ENCODE measurements at regions not wholly inside any gene's neighbourhood (a gene's known extent, or its start where the extent isn't known, plus 50 kb on each side); places are given as distances from the start of the nearest gene placed in this dataset.
"Not testable (repeated sequence)": the region's sequence is repeated elsewhere in the genome, so short reads cannot be mapped to it uniquely, and the experiment has no call there.

DNA sequence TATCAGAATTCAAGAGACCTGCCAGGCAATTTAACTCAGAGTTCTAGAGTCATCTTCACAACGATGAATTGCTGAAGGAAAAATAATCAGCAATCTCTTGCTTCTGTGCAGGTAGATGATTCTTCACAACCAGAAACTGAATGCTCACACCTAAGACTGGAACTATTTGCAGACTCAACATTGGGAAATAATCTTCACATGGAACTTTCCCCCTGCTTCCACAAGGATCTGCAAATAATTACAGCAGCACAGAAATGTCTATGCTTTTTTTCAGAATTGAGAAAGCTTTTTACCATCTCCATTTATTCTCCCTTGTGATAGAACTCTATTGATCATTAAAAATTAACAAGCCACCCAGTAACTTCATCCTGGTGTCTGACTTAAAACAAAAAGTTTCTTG, 282.8 kb downstream of the AHR start:
- Mint-ChIP-seq H3K27ac (no peak overlapping the region), H3K4me3 (no peak overlapping the region), H3K36me3 (ENCODE audit: insufficient read depth) (no peaks in the 10 kb centered on the region), H3K27me3 (peaks cover 5 to 24% of the 10 kb centered on the region in 2 donors), H3K4me1 (ENCODE audit: low read depth in 2 of 2) (no peaks in the 10 kb centered on the region), H3K9me3 (peaks cover 0 to 10% of the 10 kb centered on the region in 2 donors)
- DNase-seq (no peak), ATAC-seq (replicated peaks) (no peak)

DNA sequence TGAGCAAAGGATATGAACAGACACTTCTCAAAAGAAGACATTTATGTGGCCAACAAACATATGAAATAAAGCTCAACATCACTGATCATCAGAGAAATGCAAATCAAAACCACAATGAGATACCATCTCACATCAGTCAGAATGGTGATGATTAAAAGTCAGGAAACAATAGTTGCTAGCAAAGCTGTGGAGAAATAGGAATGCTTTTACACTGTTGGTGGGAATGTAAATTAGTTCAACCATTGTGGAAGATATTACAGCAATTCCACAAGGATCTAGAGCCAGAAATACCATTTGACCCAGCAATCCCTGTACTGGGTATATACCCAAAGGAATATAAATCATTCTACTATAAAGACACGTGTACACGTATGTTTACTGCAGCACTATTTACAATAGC, 284.2 kb downstream of the AHR start:
- not testable (repeated sequence) for H3K4me1 Mint-ChIP-seq (ENCODE audit: low read depth in 2 of 2); ATAC-seq (replicated peaks); H3K9me3 Mint-ChIP-seq; H3K27ac Mint-ChIP-seq; DNase-seq; H3K4me3 Mint-ChIP-seq; H3K36me3 Mint-ChIP-seq (ENCODE audit: insufficient read depth)
- H3K27me3 Mint-ChIP-seq, result peaks cover 12 to 24% of the 10 kb centered on the region in 2 donors

DNA sequence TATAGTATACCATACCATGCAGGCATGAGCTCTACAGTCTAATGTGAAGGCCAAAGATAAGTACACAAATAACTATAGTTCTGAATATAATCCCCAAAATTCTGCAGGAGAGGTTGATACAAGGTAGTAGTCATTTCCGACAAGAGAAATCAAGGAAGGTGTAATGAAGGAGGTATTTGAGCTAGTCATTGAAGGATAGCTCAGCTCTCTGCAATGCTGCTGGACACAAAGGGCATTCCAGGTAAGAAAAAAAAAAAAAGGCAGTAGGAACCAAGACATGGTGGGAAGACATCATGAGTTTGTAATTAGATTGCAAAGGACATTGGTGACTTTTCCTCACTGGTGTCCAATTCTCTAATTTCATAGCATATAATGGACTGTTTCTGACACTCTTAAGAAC, 285.3 kb downstream of the AHR start:
- peaks cover 12 to 24% of the 10 kb centered on the region in 2 donors for H3K27me3 Mint-ChIP-seq
- H3K4me1 Mint-ChIP-seq (ENCODE audit: low read depth in 2 of 2), result no peaks in the 10 kb centered on the region
- no peak overlapping the region for H3K27ac Mint-ChIP-seq
- no peaks in the 10 kb centered on the region for H3K36me3 Mint-ChIP-seq (ENCODE audit: insufficient read depth)
- H3K9me3 Mint-ChIP-seq, result peaks cover 0 to 1% of the 10 kb centered on the region in 2 donors
- ATAC-seq (replicated peaks) (no peak), DNase-seq (no peak)
- no peak overlapping the region for H3K4me3 Mint-ChIP-seq

DNA sequence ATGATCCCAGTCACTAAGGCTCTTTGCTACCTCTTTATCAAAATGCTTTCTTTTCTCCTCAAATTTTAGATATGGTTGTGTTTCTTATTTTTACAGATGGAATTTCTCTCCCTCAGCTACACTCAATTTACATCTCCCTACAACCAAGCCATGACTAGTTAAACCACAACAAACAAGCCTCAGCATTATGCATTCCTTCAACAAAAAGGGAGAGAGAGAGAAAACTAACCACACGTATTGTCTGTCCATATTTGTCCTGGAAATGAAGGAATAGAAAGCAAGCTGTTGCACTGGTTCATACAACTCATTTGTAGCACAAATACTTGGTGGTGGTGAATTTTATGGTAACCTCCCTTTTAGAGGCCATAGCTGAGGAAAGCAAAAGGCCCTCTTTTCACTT, 286.4 kb downstream of the AHR start:
- ATAC-seq (replicated peaks) (no peak), DNase-seq (no peak)
- Mint-ChIP-seq H3K4me3 (no peak overlapping the region), H3K9me3 (peaks cover 0 to 1% of the 10 kb centered on the region in 2 donors), H3K27ac (no peak overlapping the region), H3K36me3 (ENCODE audit: insufficient read depth) (no peaks in the 10 kb centered on the region), H3K4me1 (ENCODE audit: low read depth in 2 of 2) (no peaks in the 10 kb centered on the region), H3K27me3 (peaks cover 12 to 24% of the 10 kb centered on the region in 2 donors)

DNA sequence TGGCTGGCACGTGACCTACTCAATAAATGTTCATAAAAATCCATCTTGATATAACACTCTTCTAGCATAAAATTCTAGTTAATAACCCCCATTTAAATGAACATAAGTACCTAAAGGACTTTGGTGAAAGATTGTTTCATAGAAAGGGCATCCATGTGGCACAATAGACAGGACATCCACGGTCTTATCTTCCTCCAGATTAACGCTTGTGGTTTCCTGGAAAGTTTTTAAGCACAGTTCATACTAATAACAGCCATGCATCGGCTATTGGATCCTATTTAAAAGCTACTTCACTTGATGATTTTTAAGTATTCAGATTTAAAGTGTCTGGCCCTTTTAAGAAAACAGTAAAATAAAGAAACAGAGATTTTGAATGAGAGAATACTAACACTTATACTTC, 288.3 kb downstream of the AHR start:
- Mint-ChIP-seq H3K4me3 (no peak overlapping the region), H3K36me3 (ENCODE audit: insufficient read depth) (no peaks in the 10 kb centered on the region), H3K27me3 (peaks cover 12 to 24% of the 10 kb centered on the region in 2 donors), H3K27ac (no peak overlapping the region), H3K4me1 (ENCODE audit: low read depth in 2 of 2) (no peaks in the 10 kb centered on the region), H3K9me3 (peaks cover 0 to 1% of the 10 kb centered on the region in 2 donors)
- DNase-seq (no peak), ATAC-seq (replicated peaks) (no peak)

DNA sequence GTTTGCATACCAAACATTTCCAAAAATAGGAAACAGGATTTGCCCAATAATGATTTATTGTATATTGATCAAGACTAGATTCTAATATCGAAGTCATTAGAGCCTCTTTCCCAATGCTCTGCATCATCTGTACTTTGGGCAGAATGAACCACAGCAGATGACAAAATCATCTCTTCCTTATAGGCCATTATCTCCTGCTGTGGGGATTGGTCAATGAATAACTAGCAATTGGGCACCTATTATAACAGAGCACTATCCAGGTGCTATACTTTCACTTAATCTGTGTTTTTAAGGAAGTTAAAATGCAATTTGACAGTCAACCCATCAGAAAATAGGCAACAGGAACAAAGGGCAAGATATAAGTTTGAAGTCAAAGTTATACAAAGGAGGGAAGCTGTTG, 290.3 kb downstream of the AHR start:
- H3K27me3 Mint-ChIP-seq, result peaks cover 12 to 15% of the 10 kb centered on the region in 2 donors
- no peaks in the 10 kb centered on the region for H3K4me1 Mint-ChIP-seq (ENCODE audit: low read depth in 2 of 2)
- no peaks in the 10 kb centered on the region for H3K36me3 Mint-ChIP-seq (ENCODE audit: insufficient read depth)
- H3K27ac Mint-ChIP-seq, result no peak overlapping the region
- peaks cover 0 to 1% of the 10 kb centered on the region in 2 donors for H3K9me3 Mint-ChIP-seq
- no peak for ATAC-seq (replicated peaks)
- no peak for DNase-seq
- no peak overlapping the region for H3K4me3 Mint-ChIP-seq

DNA sequence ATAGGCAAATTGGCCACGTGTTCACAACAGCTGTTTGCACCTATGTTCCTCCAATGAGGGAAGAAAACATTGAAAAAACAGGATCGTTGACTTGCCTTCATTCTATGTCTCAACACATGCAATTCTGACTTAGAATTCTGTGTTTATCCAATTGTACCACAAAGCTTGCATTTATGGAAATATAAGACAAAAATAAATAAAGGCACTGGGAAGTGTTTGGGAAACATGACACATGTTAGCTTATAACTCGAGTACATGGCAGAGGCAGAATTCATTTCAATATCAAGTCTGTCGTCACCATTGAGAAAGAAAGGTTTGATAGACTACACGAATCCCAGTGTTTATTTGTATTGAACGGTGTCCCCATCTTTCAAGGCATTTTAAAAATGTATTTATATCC, 291.2 kb downstream of the AHR start:
- H3K27me3 Mint-ChIP-seq, result peaks cover 11 to 15% of the 10 kb centered on the region in 2 donors
- H3K27ac Mint-ChIP-seq, result no peak overlapping the region
- DNase-seq, result no peak
- no peaks in the 10 kb centered on the region for H3K36me3 Mint-ChIP-seq (ENCODE audit: insufficient read depth)
- no peaks in the 10 kb centered on the region for H3K4me1 Mint-ChIP-seq (ENCODE audit: low read depth in 2 of 2)
- H3K9me3 Mint-ChIP-seq, result peaks cover 0 to 1% of the 10 kb centered on the region in 2 donors
- ATAC-seq (replicated peaks), result no peak
- no peak overlapping the region for H3K4me3 Mint-ChIP-seq

DNA sequence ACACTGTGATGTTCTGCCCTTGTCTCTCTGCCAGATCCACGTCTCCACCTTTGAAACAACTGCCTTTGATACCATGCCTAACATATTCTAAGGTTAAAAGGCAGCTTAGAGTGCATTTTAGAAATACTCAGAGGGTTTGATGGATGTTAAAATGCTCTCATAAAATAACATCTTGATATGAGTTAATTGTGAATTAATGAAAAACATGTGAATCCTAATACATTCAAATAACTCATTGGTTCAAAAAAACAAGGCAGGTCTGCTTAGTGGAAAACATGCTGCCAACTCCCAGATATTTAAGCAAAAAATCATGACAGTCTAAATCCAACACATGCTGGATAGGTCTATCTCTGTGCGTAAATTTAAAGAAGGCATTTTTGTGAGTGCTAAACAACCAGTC, 291.8 kb downstream of the AHR start:
- H3K9me3 Mint-ChIP-seq, result peaks cover 0 to 1% of the 10 kb centered on the region in 2 donors
- no peaks in the 10 kb centered on the region for H3K4me1 Mint-ChIP-seq (ENCODE audit: low read depth in 2 of 2)
- no peaks in the 10 kb centered on the region for H3K36me3 Mint-ChIP-seq (ENCODE audit: insufficient read depth)
- H3K27ac Mint-ChIP-seq, result no peak overlapping the region
- H3K27me3 Mint-ChIP-seq, result peaks cover 7 to 10% of the 10 kb centered on the region in 2 donors
- no peak for DNase-seq
- no peak overlapping the region for H3K4me3 Mint-ChIP-seq
- no peak for ATAC-seq (replicated peaks)

DNA sequence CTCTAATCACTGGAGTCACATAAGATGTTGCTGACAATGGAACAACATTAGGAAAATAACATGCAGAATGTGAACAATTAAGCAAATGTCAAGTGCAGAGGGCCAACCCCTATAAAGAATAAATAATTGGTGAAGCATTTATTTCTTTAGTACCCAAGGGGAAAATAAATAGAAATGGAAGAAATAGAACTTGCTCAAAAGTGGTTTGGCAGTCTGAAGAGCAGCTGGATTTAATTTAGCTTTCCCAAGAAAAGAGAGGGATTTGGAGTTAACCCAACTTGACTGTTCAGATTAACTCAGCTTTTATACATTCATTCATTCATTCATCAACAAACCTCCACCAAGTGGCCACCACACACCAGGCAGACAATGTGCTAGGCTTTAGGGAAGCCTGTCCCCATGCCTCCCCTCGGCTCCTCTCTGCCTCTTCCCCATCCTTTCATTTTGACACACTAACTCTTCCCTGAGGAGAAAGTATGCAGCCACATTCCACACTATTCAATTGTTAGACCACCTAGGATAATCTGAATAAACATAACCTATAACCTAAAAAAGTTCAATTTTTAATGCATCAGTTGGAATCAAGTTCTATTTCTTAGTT, 295.5 kb downstream of the AHR start:
- DNase-seq, result no peak
- H3K9me3 Mint-ChIP-seq, result no peaks in the 10 kb centered on the region

DNA sequence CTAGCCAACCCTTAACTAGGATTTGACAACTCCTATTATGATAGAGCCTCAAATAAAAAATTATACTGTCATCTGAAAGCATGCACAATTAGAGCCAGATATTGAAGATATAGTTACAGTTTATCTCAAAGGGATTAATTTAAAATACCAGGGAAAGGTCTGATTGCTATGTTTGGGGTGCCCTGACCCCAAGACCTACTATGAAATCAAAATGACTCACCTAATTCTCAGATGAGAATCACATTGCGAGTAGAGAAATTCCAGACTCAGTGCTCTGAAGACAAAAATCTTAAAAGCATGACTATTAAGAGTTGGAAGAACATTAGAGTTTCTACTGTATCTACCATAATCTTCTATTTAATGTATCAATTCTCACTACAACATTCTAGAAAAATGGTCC, 297.1 kb downstream of the AHR start:
- DNase-seq (no peak), ATAC-seq (replicated peaks) (no peak)
- Mint-ChIP-seq H3K27ac (no peak overlapping the region), H3K4me3 (no peak overlapping the region), H3K36me3 (ENCODE audit: insufficient read depth) (no peaks in the 10 kb centered on the region), H3K4me1 (ENCODE audit: low read depth in 2 of 2) (no peaks in the 10 kb centered on the region), H3K27me3 (peaks cover 0 to 8% of the 10 kb centered on the region in 2 donors), H3K9me3 (no peaks in the 10 kb centered on the region)

More for the DNA sequence above, 295.5 kb downstream of the AHR start:
- Mint-ChIP-seq H3K4me3 (no peak overlapping the region), H3K27me3 (peaks cover 0 to 8% of the 10 kb centered on the region in 2 donors), H3K27ac (no peak overlapping the region), H3K4me1 (ENCODE audit: low read depth in 2 of 2) (no peaks in the 10 kb centered on the region), H3K36me3 (ENCODE audit: insufficient read depth) (no peaks in the 10 kb centered on the region)
- ATAC-seq (replicated peaks), result no peak

DNA sequence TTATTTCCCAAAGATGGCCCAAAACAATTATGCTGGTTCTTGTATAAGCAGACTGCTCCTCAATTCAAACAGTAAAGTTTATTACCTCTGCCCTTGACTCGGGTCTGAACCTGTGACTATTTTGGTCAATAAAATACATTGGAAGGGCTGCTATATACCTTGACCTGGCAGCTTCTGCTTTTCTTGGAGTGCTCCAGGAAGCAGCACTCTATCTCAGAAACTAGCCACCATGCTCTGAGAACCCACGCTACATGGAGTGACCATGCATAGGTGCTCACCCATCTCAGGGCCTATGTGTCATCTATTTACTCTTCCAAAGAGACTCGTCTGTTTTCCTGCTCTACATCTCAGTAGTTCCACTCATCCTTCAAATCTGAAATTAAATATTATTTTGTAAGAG, 299.9 kb downstream of the AHR start:
- H3K4me3 Mint-ChIP-seq, result no peak overlapping the region
- no peaks in the 10 kb centered on the region for H3K36me3 Mint-ChIP-seq (ENCODE audit: insufficient read depth)
- DNase-seq (no peak), ATAC-seq (replicated peaks) (no peak)
- no peak overlapping the region for H3K27ac Mint-ChIP-seq
- H3K27me3 Mint-ChIP-seq, result peaks cover 8 to 16% of the 10 kb centered on the region in 2 donors
- no peaks in the 10 kb centered on the region for H3K9me3 Mint-ChIP-seq
- no peaks in the 10 kb centered on the region for H3K4me1 Mint-ChIP-seq (ENCODE audit: low read depth in 2 of 2)

DNA sequence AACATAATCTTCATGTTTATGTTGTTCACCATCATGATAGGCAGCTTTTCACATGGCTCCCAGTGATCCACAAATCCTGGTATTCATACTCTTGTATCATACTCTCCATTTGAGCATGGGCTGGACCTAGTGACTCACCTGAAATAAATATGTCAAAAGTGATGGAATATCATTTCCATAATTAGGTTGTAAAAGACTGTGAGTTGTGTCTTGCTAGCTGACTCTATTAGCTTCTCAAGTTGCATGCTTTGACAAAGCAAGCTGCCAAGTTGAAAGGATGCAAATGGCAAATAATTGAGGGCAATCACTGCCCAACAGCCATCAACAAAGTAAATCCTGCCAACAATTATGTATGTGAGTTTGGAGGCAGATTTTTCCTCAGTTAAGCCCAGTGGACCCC, 300.4 kb downstream of the AHR start:
- ATAC-seq (replicated peaks), result no peak

DNA sequence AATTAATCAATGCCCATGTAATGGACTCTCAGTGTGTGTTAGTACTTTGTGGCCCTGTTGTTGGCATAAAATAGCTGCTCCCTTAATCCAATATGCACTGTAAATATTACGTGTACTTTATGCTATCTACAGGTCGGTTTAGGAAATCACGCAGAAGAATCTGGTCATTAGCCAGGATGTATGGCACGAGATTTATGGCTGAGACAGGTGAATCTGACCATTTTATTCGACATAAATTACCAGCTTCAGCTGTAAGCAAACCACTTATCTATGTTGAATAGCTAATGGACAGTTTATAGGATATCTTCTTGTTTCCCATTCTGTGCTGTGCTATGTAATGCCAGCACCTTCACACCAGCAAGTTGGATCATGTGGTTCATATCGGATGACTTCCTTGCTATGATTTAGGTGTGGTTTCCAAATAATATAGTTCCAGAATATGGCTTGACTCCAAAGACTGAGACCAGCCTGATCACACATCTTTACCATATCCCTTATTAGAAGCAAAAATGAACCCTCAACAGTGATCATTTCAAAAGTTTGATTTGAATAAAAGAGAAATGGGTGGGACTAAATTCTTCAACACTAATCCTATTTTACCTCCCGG, 301.4 kb downstream of the AHR start:
- ATAC-seq (replicated peaks), result no peak
- Mint-ChIP-seq H3K27me3 (peaks cover 19 to 31% of the 10 kb centered on the region in 2 donors), H3K36me3 (ENCODE audit: insufficient read depth) (no peaks in the 10 kb centered on the region), H3K4me1 (ENCODE audit: low read depth in 2 of 2) (no peaks in the 10 kb centered on the region), H3K4me3 (no peak overlapping the region), H3K27ac (no peak overlapping the region), H3K9me3 (peaks cover 2 to 6% of the 10 kb centered on the region in 2 donors)
- DNase-seq, result no peak

More for the DNA sequence above, 300.4 kb downstream of the AHR start:
- H3K27me3 Mint-ChIP-seq, result peaks cover 14 to 21% of the 10 kb centered on the region in 2 donors
- no peak overlapping the region for H3K4me3 Mint-ChIP-seq
- no peaks in the 10 kb centered on the region for H3K4me1 Mint-ChIP-seq (ENCODE audit: low read depth in 2 of 2)
- DNase-seq, result no peak
- H3K27ac Mint-ChIP-seq, result no peak overlapping the region
- no peaks in the 10 kb centered on the region for H3K36me3 Mint-ChIP-seq (ENCODE audit: insufficient read depth)
- H3K9me3 Mint-ChIP-seq, result peaks cover 0 to 4% of the 10 kb centered on the region in 2 donors

DNA sequence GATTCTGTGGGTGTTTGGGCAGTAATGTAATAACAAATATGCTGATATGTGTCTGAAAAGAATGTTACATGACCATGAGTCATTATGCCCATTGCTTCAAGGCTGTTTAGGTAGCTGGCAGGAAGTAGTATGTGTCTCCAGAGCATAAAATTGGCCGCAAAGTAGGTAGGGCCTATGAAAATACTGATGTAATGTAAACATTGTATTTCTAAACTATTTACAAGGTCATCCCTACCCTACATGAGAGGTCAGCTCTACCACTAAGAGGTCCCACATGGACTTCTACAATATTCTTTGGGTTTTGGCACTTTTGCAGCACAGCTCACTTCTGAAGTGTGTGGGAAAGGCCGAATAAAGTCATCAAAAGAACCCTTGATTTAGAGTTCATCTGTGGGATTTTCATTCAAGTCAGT, 301.9 kb downstream of the AHR start:
- DNase-seq (no peak), ATAC-seq (replicated peaks) (no peak)
- Mint-ChIP-seq H3K9me3 (peaks cover 2 to 6% of the 10 kb centered on the region in 2 donors), H3K4me1 (ENCODE audit: low read depth in 2 of 2) (no peaks in the 10 kb centered on the region), H3K4me3 (no peak overlapping the region), H3K27me3 (peaks cover 24 to 36% of the 10 kb centered on the region in 2 donors), H3K27ac (no peak overlapping the region), H3K36me3 (ENCODE audit: insufficient read depth) (no peaks in the 10 kb centered on the region)

Data from effector memory CD8-positive, alpha-beta T cell (primary cell).